ENCODE measurements at regions not wholly inside any gene's neighbourhood (a gene's known extent, or its start where the extent isn't known, plus 50 kb on each side); places are given as distances from the start of the nearest gene placed in this dataset.

DNA sequence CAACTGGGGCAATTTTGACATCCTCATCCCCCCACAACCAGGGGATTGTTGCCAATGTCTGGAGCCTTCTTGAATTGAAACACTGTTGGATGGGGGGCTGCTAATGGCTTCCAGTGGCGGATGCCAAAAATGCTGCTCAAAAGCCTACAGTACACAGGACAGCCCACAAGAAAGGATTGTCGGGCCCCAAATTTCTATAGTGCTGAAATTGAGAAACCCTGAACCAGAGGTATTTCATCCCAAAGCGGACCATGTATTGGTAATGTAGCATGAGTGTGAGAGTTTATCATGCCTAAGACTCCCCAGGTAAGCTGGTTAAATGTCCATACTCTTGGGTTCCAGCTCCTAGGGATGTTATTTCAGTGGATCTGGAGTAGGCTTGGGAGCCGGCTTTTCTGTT, 544.0 kb downstream of the BCL11B start:
- ChIA-PET POLR2A (no interaction called here), CTCF (ENCODE audit: low intra/inter-chr PET ratio, low total read pairs) (no interaction called here)
- no peak overlapping the region for H2AFZ ChIP-seq (ENCODE audit: low read length)
- DNase-seq (ENCODE audit: low spot score) (no peak), FAIRE-seq (no peak), ATAC-seq (no peak)
- in situ Hi-C loops (cut with HindIII; ENCODE audit: extremely low pct_ligation_motif_present, low pct_unique_long_range_greater_than_20kb), result no loop called here
- H3K9me3 ChIP-seq (ENCODE audit: low read length), result peaks cover 17% of the 10 kb centered on the region
- WGBS (ENCODE audit: low lambda C conversion rate), result 10% methylated on average over 3 of the region's 4 CpGs
- H3K4me3 ChIP-seq (replicated peaks in 1 of 3; ENCODE audit: insufficient read depth in 1 of 3, low read depth in 2 of 3, low read length in 3 of 3), result no peak overlapping the region
- no peaks in the 10 kb centered on the region for H3K36me3 ChIP-seq (replicated peaks in 1 of 2; ENCODE audit: control insufficient read depth in 1 of 2, insufficient read depth in 2 of 2, low read length in 2 of 2)
- H4K20me1 ChIP-seq (ENCODE audit: insufficient read depth, low read length), result no peaks in the 10 kb centered on the region
- H3K4me2 ChIP-seq (ENCODE audit: low read depth, low read length), result no peak overlapping the region
- BruUV-seq (replicated peaks), result no TSS peak
- H3K79me2 ChIP-seq (ENCODE audit: insufficient read depth, low read length), result no peaks in the 10 kb centered on the region
- no peak overlapping the region for H3K27ac ChIP-seq (ENCODE audit: extremely low read length, insufficient read depth, low read length)
- no peaks in the 10 kb centered on the region for H3K4me1 ChIP-seq (ENCODE audit: insufficient read depth, low read length)
- intact Hi-C loops (cut with micrococcal nuclease; ENCODE audit: unreplicated experiment), result no loop called here
- no peaks in the 10 kb centered on the region for H3K27me3 ChIP-seq (ENCODE audit: control insufficient read depth in 1 of 2, insufficient read depth in 2 of 2, low read length in 2 of 2)
- no peak overlapping the region for H3K9ac ChIP-seq (ENCODE audit: insufficient read depth, low read depth, low read length)
- TF ChIP-seq KLF12 (CRISPR knock-in tag; IDR thresholded peaks at IDR 0.05; ENCODE audit: borderline replicate concordance), result no peak
- TF ChIP-seq, protein P1, sequence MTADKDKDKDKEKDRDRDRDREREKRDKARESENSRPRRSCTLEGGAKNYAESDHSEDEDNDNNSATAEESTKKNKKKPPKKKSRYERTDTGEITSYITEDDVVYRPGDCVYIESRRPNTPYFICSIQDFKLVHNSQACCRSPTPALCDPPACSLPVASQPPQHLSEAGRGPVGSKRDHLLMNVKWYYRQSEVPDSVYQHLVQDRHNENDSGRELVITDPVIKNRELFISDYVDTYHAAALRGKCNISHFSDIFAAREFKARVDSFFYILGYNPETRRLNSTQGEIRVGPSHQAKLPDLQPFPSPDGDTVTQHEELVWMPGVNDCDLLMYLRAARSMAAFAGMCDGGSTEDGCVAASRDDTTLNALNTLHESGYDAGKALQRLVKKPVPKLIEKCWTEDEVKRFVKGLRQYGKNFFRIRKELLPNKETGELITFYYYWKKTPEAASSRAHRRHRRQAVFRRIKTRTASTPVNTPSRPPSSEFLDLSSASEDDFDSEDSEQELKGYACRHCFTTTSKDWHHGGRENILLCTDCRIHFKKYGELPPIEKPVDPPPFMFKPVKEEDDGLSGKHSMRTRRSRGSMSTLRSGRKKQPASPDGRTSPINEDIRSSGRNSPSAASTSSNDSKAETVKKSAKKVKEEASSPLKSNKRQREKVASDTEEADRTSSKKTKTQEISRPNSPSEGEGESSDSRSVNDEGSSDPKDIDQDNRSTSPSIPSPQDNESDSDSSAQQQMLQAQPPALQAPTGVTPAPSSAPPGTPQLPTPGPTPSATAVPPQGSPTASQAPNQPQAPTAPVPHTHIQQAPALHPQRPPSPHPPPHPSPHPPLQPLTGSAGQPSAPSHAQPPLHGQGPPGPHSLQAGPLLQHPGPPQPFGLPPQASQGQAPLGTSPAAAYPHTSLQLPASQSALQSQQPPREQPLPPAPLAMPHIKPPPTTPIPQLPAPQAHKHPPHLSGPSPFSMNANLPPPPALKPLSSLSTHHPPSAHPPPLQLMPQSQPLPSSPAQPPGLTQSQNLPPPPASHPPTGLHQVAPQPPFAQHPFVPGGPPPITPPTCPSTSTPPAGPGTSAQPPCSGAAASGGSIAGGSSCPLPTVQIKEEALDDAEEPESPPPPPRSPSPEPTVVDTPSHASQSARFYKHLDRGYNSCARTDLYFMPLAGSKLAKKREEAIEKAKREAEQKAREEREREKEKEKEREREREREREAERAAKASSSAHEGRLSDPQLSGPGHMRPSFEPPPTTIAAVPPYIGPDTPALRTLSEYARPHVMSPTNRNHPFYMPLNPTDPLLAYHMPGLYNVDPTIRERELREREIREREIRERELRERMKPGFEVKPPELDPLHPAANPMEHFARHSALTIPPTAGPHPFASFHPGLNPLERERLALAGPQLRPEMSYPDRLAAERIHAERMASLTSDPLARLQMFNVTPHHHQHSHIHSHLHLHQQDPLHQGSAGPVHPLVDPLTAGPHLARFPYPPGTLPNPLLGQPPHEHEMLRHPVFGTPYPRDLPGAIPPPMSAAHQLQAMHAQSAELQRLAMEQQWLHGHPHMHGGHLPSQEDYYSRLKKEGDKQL (CRISPR knock-in tag; IDR thresholded peaks at IDR 0.05; ENCODE audit: low read depth), result no peak
- TF ChIP-seq ZBTB1 (CRISPR knock-in tag; IDR thresholded peaks at IDR 0.05; ENCODE audit: borderline replicate concordance), result no peak
- TF ChIP-seq ZSCAN29 (CRISPR knock-in tag; conservative IDR thresholded peaks at IDR 0.05), result no peak
- TF ChIP-seq, protein P2, sequence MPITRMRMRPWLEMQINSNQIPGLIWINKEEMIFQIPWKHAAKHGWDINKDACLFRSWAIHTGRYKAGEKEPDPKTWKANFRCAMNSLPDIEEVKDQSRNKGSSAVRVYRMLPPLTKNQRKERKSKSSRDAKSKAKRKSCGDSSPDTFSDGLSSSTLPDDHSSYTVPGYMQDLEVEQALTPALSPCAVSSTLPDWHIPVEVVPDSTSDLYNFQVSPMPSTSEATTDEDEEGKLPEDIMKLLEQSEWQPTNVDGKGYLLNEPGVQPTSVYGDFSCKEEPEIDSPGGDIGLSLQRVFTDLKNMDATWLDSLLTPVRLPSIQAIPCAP (CRISPR knock-in tag; IDR thresholded peaks at IDR 0.05; ENCODE audit: low read depth), result no peak
- TF ChIP-seq SNRNP70 (IDR thresholded peaks at IDR 0.05; ENCODE audit: low read depth, low read length), result no peak
- TF ChIP-seq, protein P3, sequence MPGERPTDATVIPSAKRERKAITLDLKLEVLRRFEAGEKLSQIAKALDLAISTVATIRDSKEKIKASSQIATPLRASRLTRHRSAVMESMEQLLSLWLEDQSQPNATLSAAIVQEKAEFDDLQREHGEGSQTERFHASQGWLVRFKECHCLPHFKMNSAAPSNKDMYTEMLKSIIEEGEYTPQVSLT (CRISPR knock-in tag; IDR thresholded peaks at IDR 0.05; ENCODE audit: borderline replicate concordance, low read depth), result no peak
- TF ChIP-seq, protein P4, sequence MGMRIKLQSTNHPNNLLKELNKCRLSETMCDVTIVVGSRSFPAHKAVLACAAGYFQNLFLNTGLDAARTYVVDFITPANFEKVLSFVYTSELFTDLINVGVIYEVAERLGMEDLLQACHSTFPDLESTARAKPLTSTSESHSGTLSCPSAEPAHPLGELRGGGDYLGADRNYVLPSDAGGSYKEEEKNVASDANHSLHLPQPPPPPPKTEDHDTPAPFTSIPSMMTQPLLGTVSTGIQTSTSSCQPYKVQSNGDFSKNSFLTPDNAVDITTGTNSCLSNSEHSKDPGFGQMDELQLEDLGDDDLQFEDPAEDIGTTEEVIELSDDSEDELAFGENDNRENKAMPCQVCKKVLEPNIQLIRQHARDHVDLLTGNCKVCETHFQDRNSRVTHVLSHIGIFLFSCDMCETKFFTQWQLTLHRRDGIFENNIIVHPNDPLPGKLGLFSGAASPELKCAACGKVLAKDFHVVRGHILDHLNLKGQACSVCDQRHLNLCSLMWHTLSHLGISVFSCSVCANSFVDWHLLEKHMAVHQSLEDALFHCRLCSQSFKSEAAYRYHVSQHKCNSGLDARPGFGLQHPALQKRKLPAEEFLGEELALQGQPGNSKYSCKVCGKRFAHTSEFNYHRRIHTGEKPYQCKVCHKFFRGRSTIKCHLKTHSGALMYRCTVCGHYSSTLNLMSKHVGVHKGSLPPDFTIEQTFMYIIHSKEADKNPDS (CRISPR knock-in tag; IDR thresholded peaks at IDR 0.05), result no peak
- no peak for TF ChIP-seq SCMH1 (CRISPR knock-in tag; IDR thresholded peaks at IDR 0.05; ENCODE audit: borderline replicate concordance)
- TF ChIP-seq, protein P5, sequence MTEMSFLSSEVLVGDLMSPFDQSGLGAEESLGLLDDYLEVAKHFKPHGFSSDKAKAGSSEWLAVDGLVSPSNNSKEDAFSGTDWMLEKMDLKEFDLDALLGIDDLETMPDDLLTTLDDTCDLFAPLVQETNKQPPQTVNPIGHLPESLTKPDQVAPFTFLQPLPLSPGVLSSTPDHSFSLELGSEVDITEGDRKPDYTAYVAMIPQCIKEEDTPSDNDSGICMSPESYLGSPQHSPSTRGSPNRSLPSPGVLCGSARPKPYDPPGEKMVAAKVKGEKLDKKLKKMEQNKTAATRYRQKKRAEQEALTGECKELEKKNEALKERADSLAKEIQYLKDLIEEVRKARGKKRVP (CRISPR knock-in tag; IDR thresholded peaks at IDR 0.05), result no peak
- TF ChIP-seq REPIN1 (CRISPR knock-in tag; IDR thresholded peaks at IDR 0.05; ENCODE audit: borderline replicate concordance, low read depth), result no peak
- no peak for TF ChIP-seq ZNF253 (CRISPR knock-in tag; IDR thresholded peaks at IDR 0.05; ENCODE audit: borderline replicate concordance)
- no peak for TF ChIP-seq ZNF468 (CRISPR knock-in tag; IDR thresholded peaks at IDR 0.05)

All from HepG2 (cell line).